NCI-H748 treated with DMSO at 0.1 percent for 48 hours (cell line): ENCODE measurements at regions not wholly inside any gene's neighbourhood (a gene's known extent, or its start where the extent isn't known, plus 50 kb on each side); places are given as distances from the start of the nearest gene placed in this dataset.

ENCODE experiments used
- DNase-seq: peaks from one replicate; lab custom pipeline; 2025; lab: John Stamatoyannopoulos, UW

- DNase-seq: no peak
Measured at GRCh38 chr3:127090218-127091160, 102.4 kb upstream of the PRR23E start.

- DNase-seq: no peak
Measured at GRCh38 chr3:127091376-127091775, 101.6 kb upstream of the PRR23E start.

- no peak for DNase-seq
Measured at GRCh38 chr3:127092368-127092767, 100.6 kb upstream of the PRR23E start.

GRCh38 chr3:127092776-127093175 lies 100.2 kb upstream of the PRR23E start:
- no peak for DNase-seq

- no peak for DNase-seq
Measured at GRCh38 chr3:127093312-127093711, 99.6 kb upstream of the PRR23E start.

DNA sequence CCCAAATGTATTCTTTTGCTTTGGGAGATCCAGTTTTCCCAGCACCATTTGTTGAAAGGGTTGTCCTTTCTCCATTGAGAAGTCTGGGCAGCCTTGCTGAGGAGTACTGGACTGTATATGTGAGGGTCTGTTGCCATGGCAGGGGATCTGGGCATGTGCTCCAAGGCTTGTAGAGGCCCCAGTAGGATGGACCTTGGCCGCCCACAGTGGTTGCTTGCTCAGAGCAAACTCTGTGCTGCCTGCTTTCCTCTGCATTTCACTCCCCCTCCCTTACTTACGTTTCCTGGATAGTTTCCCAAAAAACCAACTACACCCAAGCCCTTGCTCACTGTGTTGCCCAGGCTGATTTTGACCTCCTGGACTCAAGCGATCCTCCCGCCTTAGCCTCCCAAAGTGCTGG lies 97.2 kb upstream of the PRR23E start:
- no peak for DNase-seq

DNA sequence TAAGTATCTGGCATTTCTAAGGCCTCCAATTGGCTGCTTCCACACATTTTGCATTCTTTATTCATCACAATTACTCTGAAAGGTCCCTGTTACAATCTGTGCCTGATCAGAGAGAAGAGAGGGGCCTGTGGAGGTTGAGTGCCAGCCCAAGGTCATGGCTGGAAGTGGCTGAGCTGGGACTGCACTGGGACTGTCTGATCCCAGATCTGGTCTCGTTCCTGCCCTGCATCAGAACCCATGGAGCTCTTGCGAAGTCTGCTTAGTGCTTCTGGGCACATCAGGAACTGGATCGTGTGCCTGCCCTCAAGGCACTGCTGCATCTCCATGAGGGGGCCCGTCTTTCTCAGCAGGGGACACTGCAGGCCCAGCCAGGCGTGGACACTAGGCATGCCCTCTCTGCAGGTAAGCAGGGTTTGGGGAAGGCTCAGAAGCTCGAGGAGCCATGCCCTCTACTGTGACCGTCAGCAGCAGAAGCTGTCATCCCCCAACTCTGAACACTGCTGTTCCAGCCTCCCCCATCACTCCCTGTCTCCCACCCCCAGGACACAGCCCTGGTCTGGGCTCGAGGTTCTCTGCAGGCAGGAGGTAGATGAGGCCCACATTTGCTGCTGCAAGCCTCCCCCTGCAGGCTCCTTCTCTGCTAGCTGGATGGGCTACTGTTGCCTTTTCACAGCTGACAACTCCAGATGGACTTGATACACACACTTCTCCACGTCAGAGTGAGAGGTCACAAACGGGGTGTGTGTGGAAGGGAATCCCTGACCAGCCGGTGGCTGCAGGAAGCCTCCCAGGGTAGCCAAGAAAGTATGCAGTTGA lies 96.5 kb upstream of the PRR23E start:
- DNase-seq: no peak

GRCh38 chr3:127097072-127097405 lies 95.9 kb upstream of the PRR23E start:
- DNase-seq: no peak

GRCh38 chr3:127097481-127097880 lies 95.5 kb upstream of the PRR23E start:
- no peak for DNase-seq

- DNase-seq: no peak
Measured at GRCh38 chr3:127099982-127100381, 92.9 kb upstream of the PRR23E start.

DNA sequence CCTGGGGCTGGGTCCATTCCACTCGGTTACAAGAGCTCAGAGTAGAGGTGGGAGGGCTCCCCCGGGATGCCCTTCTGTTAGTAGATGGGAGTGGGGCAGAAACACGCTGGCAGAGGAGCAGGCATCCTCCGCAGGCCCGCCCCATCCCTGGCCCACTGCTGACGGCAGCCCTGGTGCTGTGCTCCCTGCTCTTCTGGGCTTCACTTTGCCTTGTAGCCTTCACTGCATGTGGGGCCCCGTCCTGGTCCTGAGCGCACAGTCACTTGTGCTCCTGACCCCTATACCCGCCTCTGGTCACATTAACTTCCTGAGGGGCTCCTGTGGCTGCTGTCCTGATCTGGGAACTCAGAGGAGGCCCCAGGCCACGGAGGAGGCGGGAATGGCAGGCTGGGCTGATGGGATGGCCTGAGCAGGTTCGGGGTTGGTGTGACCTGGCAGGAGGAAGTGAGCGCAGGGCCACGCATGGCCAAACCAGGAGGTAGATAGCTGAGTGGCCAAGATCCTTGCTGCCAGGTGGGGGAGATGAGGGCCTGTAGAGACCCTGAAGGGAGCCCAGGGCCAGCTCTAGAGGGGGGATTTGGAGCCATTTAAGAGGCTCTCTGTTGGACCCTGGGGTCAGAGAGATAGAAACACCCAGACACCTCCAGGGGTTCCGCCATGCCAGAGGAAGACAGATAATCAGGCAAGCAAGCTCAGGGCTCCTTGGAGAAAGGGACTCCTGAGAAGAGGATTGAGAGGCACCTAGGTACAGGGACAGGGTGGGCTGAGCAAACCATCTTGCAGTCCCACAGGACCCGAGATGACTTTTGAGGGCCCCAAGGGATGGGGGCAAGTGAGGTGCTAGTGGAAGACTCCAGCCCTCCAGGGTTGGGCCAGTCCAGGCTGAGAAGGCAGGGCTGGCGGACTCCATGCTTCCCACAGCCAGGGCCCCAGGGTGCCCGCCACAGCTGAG lies 92.2 kb upstream of the PRR23E start:
- DNase-seq: no peak

- DNase-seq: no peak
Measured at GRCh38 chr3:127101411-127102187, 91.3 kb upstream of the PRR23E start.

- DNase-seq: no peak
Measured at GRCh38 chr3:127102188-127102520, 90.8 kb upstream of the PRR23E start.

- no peak for DNase-seq
Measured at GRCh38 chr3:127102587-127102986, 90.3 kb upstream of the PRR23E start.

GRCh38 chr3:127103080-127103479 lies 89.9 kb upstream of the PRR23E start:
- no peak for DNase-seq

GRCh38 chr3:127104586-127104985 lies 88.3 kb upstream of the PRR23E start:
- no peak for DNase-seq

DNA sequence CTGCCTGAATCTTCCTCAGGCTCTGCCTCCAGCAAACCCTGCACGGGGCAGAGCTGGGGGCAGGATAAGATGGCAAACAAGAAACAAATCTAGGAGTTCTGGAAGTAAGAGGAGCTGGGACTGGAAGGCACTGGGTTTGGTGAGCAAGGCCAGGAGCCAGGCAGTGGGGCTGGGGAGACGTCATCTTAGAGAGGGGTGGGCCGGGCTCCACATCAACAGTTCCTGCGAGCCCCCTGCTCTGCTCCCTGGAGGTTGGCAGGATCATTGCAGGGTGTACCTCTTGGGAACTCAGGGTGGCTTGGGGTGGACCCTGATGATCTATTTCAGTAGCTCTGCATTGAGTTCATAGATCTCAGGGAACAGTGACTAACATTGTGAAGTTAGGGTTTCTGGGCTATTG lies 87.3 kb upstream of the PRR23E start:
- no peak for DNase-seq

DNA sequence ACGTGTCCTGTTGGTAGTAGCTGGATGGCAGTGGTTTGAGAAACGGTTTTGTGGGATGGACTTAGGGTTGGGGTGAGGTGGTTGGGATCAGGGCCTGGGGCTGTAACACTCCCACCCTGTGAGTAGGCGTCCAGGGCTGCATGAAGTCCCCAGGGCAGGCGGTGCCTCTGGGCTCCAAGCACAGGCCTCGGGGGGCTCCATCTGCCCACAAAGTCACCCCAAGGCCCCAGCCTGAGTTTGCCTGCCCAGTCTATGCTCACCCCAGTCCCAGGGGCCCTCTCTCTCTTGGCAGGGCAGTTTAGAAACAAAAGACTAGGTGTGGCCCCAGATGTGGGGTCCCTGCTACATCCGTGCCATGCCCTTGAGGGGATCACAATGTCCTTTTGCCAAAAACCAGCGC lies 86.9 kb upstream of the PRR23E start:
- DNase-seq: no peak

DNA sequence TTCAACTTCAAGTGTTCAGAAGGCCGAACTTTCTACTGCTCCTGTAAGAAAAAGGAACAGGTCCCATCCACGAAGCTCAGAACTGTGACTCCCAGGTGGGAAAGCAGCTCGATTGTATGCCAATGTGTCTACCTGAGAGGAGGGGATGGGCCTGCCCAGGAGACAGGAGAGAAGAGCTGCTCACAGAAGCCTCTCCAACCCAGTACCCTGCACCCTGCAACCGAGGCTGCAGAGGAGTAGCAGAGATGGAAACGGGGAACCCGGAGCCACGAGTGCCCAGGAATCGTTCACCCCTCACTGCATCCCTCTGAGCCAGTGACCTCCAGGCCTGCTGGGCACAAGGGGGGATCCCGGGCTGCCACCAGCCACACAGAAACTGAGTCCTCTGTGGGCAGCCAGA lies 86.5 kb upstream of the PRR23E start:
- no peak for DNase-seq

DNA sequence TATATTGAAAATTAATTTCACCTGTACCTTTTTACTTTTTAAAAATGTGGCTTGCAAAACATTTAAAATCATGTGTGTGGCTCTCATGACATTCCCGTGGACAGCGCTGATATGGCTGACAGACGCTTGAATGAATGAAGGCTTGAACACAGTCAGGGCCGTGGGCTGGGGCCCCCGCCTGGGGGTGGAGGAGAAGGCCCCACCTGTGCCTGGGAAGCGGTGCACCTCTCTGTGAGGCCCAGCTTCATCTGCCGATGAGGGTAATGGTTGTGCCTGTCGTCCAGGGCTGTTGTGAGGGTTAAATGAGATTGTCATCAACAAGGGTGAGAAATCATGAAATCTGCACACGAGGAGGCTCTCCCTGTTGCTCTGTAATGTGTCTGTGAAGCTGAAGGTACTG lies 85.9 kb upstream of the PRR23E start:
- DNase-seq: no peak
